ENCODE measurements at regions not wholly inside any gene's neighbourhood (a gene's known extent, or its start where the extent isn't known, plus 50 kb on each side); places are given as distances from the start of the nearest gene placed in this dataset.

DNA sequence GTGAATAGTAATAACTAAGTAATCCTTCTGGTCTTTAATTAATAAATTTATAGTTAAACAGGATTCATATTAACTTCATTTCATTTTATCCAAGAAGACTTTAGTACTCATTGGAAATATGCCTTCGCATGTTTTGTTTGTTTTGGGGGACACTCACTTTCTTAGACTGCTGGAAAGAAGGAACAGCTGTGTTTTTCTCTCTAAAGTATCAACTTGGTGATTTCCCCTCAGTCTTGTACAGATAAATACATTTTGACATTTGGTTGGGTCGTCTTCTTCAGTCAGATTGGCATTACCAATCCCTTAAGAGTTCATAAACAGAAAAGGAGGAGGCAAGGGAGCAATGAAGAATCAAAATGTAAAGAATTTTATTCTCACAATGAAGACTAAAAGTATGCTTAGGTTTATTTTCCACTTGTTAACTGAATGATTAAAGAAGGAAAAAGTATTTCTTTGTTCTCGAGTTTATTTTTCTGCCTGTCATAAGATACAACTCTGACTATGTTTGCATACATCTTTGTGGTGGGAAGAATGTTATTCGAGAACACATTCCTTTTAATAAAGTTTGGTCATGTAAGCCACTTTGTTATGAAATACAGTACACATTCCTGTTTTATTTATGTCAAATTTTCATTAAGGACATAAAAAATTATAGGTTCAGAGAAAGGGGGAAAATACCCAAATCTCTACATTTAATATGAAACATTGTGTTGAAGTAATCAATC lies 140.2 kb downstream of the GMNC start:
- H3K36me3 ChIP-seq (replicated peaks in 1 of 2; ENCODE audit: control extremely low read depth in 1 of 2, control insufficient read depth in 1 of 2, extremely low read depth in 1 of 2, insufficient read depth in 2 of 2, low read length in 1 of 2) = no peaks in the 10 kb centered on the region
- H3K27ac ChIP-seq (ENCODE audit: low read length in 2 of 2) = no peak overlapping the region
- no peak for ATAC-seq (ENCODE audit: low read depth)
- no peak for DNase-seq
- H4K20me1 ChIP-seq (ENCODE audit: control insufficient read depth, insufficient read depth, low read length, poor library complexity, severe bottlenecking) = no peaks in the 10 kb centered on the region
- H3K27me3 ChIP-seq (replicated peaks in 1 of 4; ENCODE audit: control extremely low read depth in 1 of 4, control insufficient read depth in 3 of 4, insufficient read depth in 4 of 4, low read length in 3 of 4) = no peaks in the 10 kb centered on the region
- H3K9me3 ChIP-seq (ENCODE audit: control extremely low read depth in 1 of 3, control insufficient read depth in 2 of 3, insufficient read depth in 1 of 3, low read length in 2 of 3) = no peaks in the 10 kb centered on the region
- peaks cover 4% of the 10 kb centered on the region for H3K4me1 Mint-ChIP-seq
- ChIA-PET CTCF (no interaction called here), POLR2A (no interaction called here)
- no peak overlapping the region for H2AFZ ChIP-seq (ENCODE audit: insufficient read depth, low read depth, low read length, poor library complexity, severe bottlenecking)
- H3K27ac Mint-ChIP-seq = no peak overlapping the region
- no peak overlapping the region for H3K4me3 Mint-ChIP-seq
- intact Hi-C loops (cut with micrococcal nuclease) = no loop called here
- no peaks in the 10 kb centered on the region for H3K79me2 ChIP-seq (ENCODE audit: control insufficient read depth, insufficient read depth, low read length)
- no peak overlapping the region for H3K4me2 ChIP-seq (replicated peaks; ENCODE audit: low read depth, low read length, poor library complexity, severe bottlenecking)
- H3K9ac ChIP-seq (ENCODE audit: low read length) = no peak overlapping the region
- H3K9me3 Mint-ChIP-seq (ENCODE audit: insufficient read depth) = no peaks in the 10 kb centered on the region
- H3K4me3 ChIP-seq (ENCODE audit: control extremely low read depth in 1 of 5, extremely low read depth in 1 of 5, insufficient read depth in 1 of 5, low read depth in 2 of 5, low read length in 4 of 5) = no peak overlapping the region
- peaks cover 16% of the 10 kb centered on the region for H3K27me3 Mint-ChIP-seq
- H3K4me1 ChIP-seq (ENCODE audit: control insufficient read depth in 2 of 2, insufficient read depth in 2 of 2, low read length in 2 of 2) = no peaks in the 10 kb centered on the region
- WGBS (ENCODE audit: insufficient coverage) = no CpG with 5 or more reads among the region's 4 CpGs
- no peak for TF ChIP-seq EZH2 (IDR thresholded peaks at IDR 0.05; ENCODE audit: borderline replicate concordance, insufficient read depth, low read depth, low read length, poor library complexity, severe bottlenecking)
- TF ChIP-seq, protein P1, sequence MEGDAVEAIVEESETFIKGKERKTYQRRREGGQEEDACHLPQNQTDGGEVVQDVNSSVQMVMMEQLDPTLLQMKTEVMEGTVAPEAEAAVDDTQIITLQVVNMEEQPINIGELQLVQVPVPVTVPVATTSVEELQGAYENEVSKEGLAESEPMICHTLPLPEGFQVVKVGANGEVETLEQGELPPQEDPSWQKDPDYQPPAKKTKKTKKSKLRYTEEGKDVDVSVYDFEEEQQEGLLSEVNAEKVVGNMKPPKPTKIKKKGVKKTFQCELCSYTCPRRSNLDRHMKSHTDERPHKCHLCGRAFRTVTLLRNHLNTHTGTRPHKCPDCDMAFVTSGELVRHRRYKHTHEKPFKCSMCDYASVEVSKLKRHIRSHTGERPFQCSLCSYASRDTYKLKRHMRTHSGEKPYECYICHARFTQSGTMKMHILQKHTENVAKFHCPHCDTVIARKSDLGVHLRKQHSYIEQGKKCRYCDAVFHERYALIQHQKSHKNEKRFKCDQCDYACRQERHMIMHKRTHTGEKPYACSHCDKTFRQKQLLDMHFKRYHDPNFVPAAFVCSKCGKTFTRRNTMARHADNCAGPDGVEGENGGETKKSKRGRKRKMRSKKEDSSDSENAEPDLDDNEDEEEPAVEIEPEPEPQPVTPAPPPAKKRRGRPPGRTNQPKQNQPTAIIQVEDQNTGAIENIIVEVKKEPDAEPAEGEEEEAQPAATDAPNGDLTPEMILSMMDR (IDR thresholded peaks at IDR 0.05) = no peak

DNA sequence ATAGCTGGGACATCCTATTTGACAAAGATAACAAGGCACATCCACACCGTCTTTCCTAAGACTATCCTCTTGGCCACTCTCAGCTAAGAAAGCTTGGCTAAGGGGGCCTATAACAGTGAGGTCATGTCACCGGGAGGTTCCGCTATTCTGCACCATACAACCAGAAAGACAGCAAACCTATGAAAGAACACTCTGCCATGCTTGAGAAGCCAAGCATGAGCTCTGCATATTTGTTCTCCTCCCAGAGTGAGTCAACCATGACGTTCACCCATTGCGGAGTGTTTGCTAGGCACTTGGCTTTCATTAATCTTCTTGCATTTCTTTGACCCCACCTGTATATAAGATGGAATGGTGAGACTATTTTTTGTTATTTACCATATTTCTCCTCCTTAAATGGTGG lies 141.2 kb downstream of the GMNC start:
- H3K4me3 ChIP-seq (ENCODE audit: control extremely low read depth in 1 of 5, extremely low read depth in 1 of 5, insufficient read depth in 1 of 5, low read depth in 2 of 5, low read length in 4 of 5) = no peak overlapping the region
- intact Hi-C loops (cut with micrococcal nuclease) = no loop called here

More for the DNA sequence above, 141.2 kb downstream of the GMNC start:
- Histone ChIP-seq H3K9ac (ENCODE audit: low read length) (no peak overlapping the region), H3K27me3 (replicated peaks in 1 of 4; ENCODE audit: control extremely low read depth in 1 of 4, control insufficient read depth in 3 of 4, insufficient read depth in 4 of 4, low read length in 3 of 4) (no peaks in the 10 kb centered on the region), H3K79me2 (ENCODE audit: control insufficient read depth, insufficient read depth, low read length) (no peaks in the 10 kb centered on the region), H3K4me2 (replicated peaks; ENCODE audit: low read depth, low read length, poor library complexity, severe bottlenecking) (no peak overlapping the region), H3K4me1 (ENCODE audit: control insufficient read depth in 2 of 2, insufficient read depth in 2 of 2, low read length in 2 of 2) (no peaks in the 10 kb centered on the region), H2AFZ (ENCODE audit: insufficient read depth, low read depth, low read length, poor library complexity, severe bottlenecking) (no peak overlapping the region), H3K27ac (ENCODE audit: low read length in 2 of 2) (no peak overlapping the region), H4K20me1 (ENCODE audit: control insufficient read depth, insufficient read depth, low read length, poor library complexity, severe bottlenecking) (no peaks in the 10 kb centered on the region), H3K36me3 (replicated peaks in 1 of 2; ENCODE audit: control extremely low read depth in 1 of 2, control insufficient read depth in 1 of 2, extremely low read depth in 1 of 2, insufficient read depth in 2 of 2, low read length in 1 of 2) (no peaks in the 10 kb centered on the region), H3K9me3 (ENCODE audit: control extremely low read depth in 1 of 3, control insufficient read depth in 2 of 3, insufficient read depth in 1 of 3, low read length in 2 of 3) (no peaks in the 10 kb centered on the region)
- ChIA-PET CTCF (no interaction called here), POLR2A (no interaction called here)
- Mint-ChIP-seq H3K4me1 (peaks cover 4% of the 10 kb centered on the region), H3K9me3 (ENCODE audit: insufficient read depth) (no peaks in the 10 kb centered on the region), H3K27ac (no peak overlapping the region), H3K27me3 (peaks cover 16% of the 10 kb centered on the region), H3K4me3 (no peak overlapping the region)
- 37% methylated on average over 3 of the region's 5 CpGs for WGBS (ENCODE audit: insufficient coverage)
- ATAC-seq (ENCODE audit: low read depth) = peak; percentile 43
- TF ChIP-seq, protein P1 (IDR thresholded peaks at IDR 0.05) = no peak
- TF ChIP-seq EZH2 (IDR thresholded peaks at IDR 0.05; ENCODE audit: borderline replicate concordance, insufficient read depth, low read depth, low read length, poor library complexity, severe bottlenecking) = no peak
- DNase-seq = peak; percentile 25
